Spinal cord (tissue), 9 donors: ENCODE measurements at regions not wholly inside any gene's neighbourhood (a gene's known extent, or its start where the extent isn't known, plus 50 kb on each side); places are given as distances from the start of the nearest gene placed in this dataset.

Experiments
- DNase-seq, 6 donors: peaks; one replicate each; pipeline versions ENCODE4 v3.0.0 to v3.0.0-alpha.2; 2013 to 2015; ENCODE audit warnings: low spot score in 6 of 6, low read depth in 4 of 6
- H3K27ac ChIP-seq: one replicate; pipeline ENCODE4 v1.5.1; 2013; ENCODE audit warnings: low read depth, low read length, control low read depth
- H3K27me3 ChIP-seq: one replicate; pipeline ENCODE4 v1.6.1; 2013; ENCODE audit warnings: low read length; ENCODE audit not compliant: control insufficient read depth, insufficient read depth
- H3K36me3 ChIP-seq: one replicate; pipeline ENCODE4 v1.6.1; 2013; ENCODE audit warnings: low read length; ENCODE audit not compliant: control insufficient read depth, insufficient read depth
- H3K4me1 ChIP-seq: one replicate; pipeline ENCODE4 v1.6.1; 2013; ENCODE audit warnings: low read length; ENCODE audit not compliant: control insufficient read depth, insufficient read depth
- H3K4me3 ChIP-seq: one replicate; pipeline ENCODE4 v1.5.1; 2013; ENCODE audit warnings: low read depth, low read length, control low read depth
- H3K9me3 ChIP-seq: one replicate; pipeline ENCODE4 v1.6.1; 2013; ENCODE audit warnings: low read length; ENCODE audit not compliant: control insufficient read depth, insufficient read depth
- WGBS: methylation state at CpG from one replicate; pipeline ENCODE4 v1.1.5; 2013; ENCODE audit warnings: missing lambda C conversion rate; ENCODE audit not compliant: insufficient coverage; 5-methylcytosine and 5-hydroxymethylcytosine counted together
- donor health status: healthy.

GRCh38 chr1:82348487-82348886 lies 547.8 kb downstream of the ADGRL2 start:
- Histone ChIP-seq H3K9me3 (no peaks in the 10 kb centered on the region), H3K4me3 (no peak overlapping the region), H3K27ac (no peak overlapping the region), H3K36me3 (no peaks in the 10 kb centered on the region), H3K27me3 (no peaks in the 10 kb centered on the region), H3K4me1 (no peaks in the 10 kb centered on the region)
- DNase-seq = no peak
- 83% methylated on average over 1 of the region's 2 CpGs for WGBS

- Histone ChIP-seq H3K4me1 (no peaks in the 10 kb centered on the region), H3K9me3 (no peaks in the 10 kb centered on the region), H3K27ac (no peak overlapping the region), H3K27me3 (no peaks in the 10 kb centered on the region), H3K36me3 (no peaks in the 10 kb centered on the region), H3K4me3 (no peak overlapping the region)
- DNase-seq = no peak
- 64% methylated on average over 3 of the region's 4 CpGs for WGBS
Observed at GRCh38 chr1:82346141-82346540, 545.4 kb downstream of the ADGRL2 start.

GRCh38 chr1:82343381-82343780 lies 542.6 kb downstream of the ADGRL2 start:
- Histone ChIP-seq H3K9me3 (no peaks in the 10 kb centered on the region), H3K36me3 (no peaks in the 10 kb centered on the region), H3K4me3 (no peak overlapping the region), H3K27me3 (no peaks in the 10 kb centered on the region), H3K27ac (no peak overlapping the region), H3K4me1 (no peaks in the 10 kb centered on the region)
- peak in 1 of 6 donors; percentile 4 for DNase-seq
- no CpG with 5 or more reads among the region's 2 CpGs for WGBS

GRCh38 chr1:82337635-82338034 lies 536.9 kb downstream of the ADGRL2 start:
- H3K4me1 ChIP-seq = no peaks in the 10 kb centered on the region
- no peak overlapping the region for H3K27ac ChIP-seq
- WGBS = no CpG with 5 or more reads among the region's 1 CpG
- H3K36me3 ChIP-seq = no peaks in the 10 kb centered on the region
- H3K27me3 ChIP-seq = no peaks in the 10 kb centered on the region
- H3K4me3 ChIP-seq = no peak overlapping the region
- DNase-seq = no peak
- H3K9me3 ChIP-seq = no peaks in the 10 kb centered on the region

GRCh38 chr1:82330330-82330729 lies 529.6 kb downstream of the ADGRL2 start:
- Histone ChIP-seq H3K27me3 (no peaks in the 10 kb centered on the region), H3K27ac (no peak overlapping the region), H3K4me1 (no peaks in the 10 kb centered on the region), H3K4me3 (no peak overlapping the region), H3K36me3 (no peaks in the 10 kb centered on the region), H3K9me3 (no peaks in the 10 kb centered on the region)
- 100% methylated on average over 2 of the region's 3 CpGs for WGBS
- DNase-seq = no peak

- DNase-seq = peak in 1 of 6 donors; percentile 60
- no peaks in the 10 kb centered on the region for H3K36me3 ChIP-seq
- H3K27me3 ChIP-seq = no peaks in the 10 kb centered on the region
- no CpG with 5 or more reads among the region's 6 CpGs for WGBS
- H3K4me3 ChIP-seq = no peak overlapping the region
- H3K27ac ChIP-seq = no peak overlapping the region
- no peaks in the 10 kb centered on the region for H3K9me3 ChIP-seq
- H3K4me1 ChIP-seq = no peaks in the 10 kb centered on the region
Observed at GRCh38 chr1:82329226-82329625, 528.5 kb downstream of the ADGRL2 start.

GRCh38 chr1:82323144-82323841 lies 522.6 kb downstream of the ADGRL2 start:
- Histone ChIP-seq H3K9me3 (no peaks in the 10 kb centered on the region), H3K27ac (no peak overlapping the region), H3K27me3 (no peaks in the 10 kb centered on the region), H3K36me3 (no peaks in the 10 kb centered on the region), H3K4me3 (no peak overlapping the region), H3K4me1 (no peaks in the 10 kb centered on the region)
- no CpG with 5 or more reads among the region's 3 CpGs for WGBS
- no peak for DNase-seq

- WGBS = 83% methylated on average over 1 of the region's 1 CpG
- Histone ChIP-seq H3K9me3 (no peaks in the 10 kb centered on the region), H3K4me1 (no peaks in the 10 kb centered on the region), H3K4me3 (no peak overlapping the region), H3K27me3 (no peaks in the 10 kb centered on the region), H3K36me3 (no peaks in the 10 kb centered on the region), H3K27ac (no peak overlapping the region)
- DNase-seq = no peak
Observed at GRCh38 chr1:82321794-82322193, 521.1 kb downstream of the ADGRL2 start.

- Histone ChIP-seq H3K36me3 (no peaks in the 10 kb centered on the region), H3K9me3 (no peaks in the 10 kb centered on the region), H3K27me3 (no peaks in the 10 kb centered on the region), H3K27ac (no peak overlapping the region), H3K4me1 (no peaks in the 10 kb centered on the region), H3K4me3 (no peak overlapping the region)
- no peak for DNase-seq
Observed at GRCh38 chr1:82319546-82319945, 518.8 kb downstream of the ADGRL2 start.

- no peaks in the 10 kb centered on the region for H3K9me3 ChIP-seq
- H3K4me3 ChIP-seq = no peak overlapping the region
- no peaks in the 10 kb centered on the region for H3K36me3 ChIP-seq
- WGBS = 20% methylated on average over 1 of the region's 2 CpGs
- no peaks in the 10 kb centered on the region for H3K27me3 ChIP-seq
- H3K4me1 ChIP-seq = no peaks in the 10 kb centered on the region
- H3K27ac ChIP-seq = no peak overlapping the region
- DNase-seq = no peak
Observed at GRCh38 chr1:82318921-82319320, 518.2 kb downstream of the ADGRL2 start.
